GM12878 (cell line): ENCODE measurements at regions not wholly inside any gene's neighbourhood (a gene's known extent, or its start where the extent isn't known, plus 50 kb on each side); places are given as distances from the start of the nearest gene placed in this dataset.

Source experiments
- CHD2 ChIP-seq: IDR thresholded peaks from 2 replicates; pipeline ENCODE4 v1.6.1; 2011; ENCODE audit warnings: low read depth, low read length, improper control_type of control experiment, borderline replicate concordance
- CHD4 ChIP-seq: fragments of 200-600 bp; sonication (generic); IDR thresholded peaks from 2 replicates; pipeline ENCODE4 v1.6.1; 2016; ENCODE audit warnings: mild to moderate bottlenecking
- ETV6 ChIP-seq, 2 experiments: fragments of 450-650 bp in 1 of 2; IDR thresholded peaks in 1 of 2; conservative IDR thresholded peaks in 1 of 2; 2 replicates each; pipeline ENCODE4 v1.6.1; 2014; ENCODE audit warnings: antibody characterized with exemption in 1 of 2, borderline replicate concordance in 1 of 2, low read depth in 1 of 2, mild to moderate bottlenecking in 1 of 2, moderate library complexity in 1 of 2
- IKZF2 ChIP-seq, 2 experiments: fragments of 450-650 bp; IDR thresholded peaks; 2 replicates each; pipeline ENCODE4 v1.6.1; 2017; ENCODE audit warnings: mild to moderate bottlenecking in 2 of 2, moderate library complexity in 2 of 2
- POLR2AphosphoS2 ChIP-seq: IDR thresholded peaks from 2 replicates; pipeline ENCODE4 v1.6.1; 2011; ENCODE audit warnings: low read depth, mild to moderate bottlenecking, low read length, improper control_type of control experiment, moderate library complexity
- ZNF384 ChIP-seq: IDR thresholded peaks from 2 replicates; pipeline ENCODE4 v1.6.1; 2012; ENCODE audit warnings: low read depth, mild to moderate bottlenecking, low read length, improper control_type of control experiment, borderline replicate concordance
- TF ChIP-seq, protein P1 (sequence below): fragments of 450-650 bp; IDR thresholded peaks from 2 replicates; pipeline ENCODE4 v1.6.1; 2016; ENCODE audit warnings: mild to moderate bottlenecking
- TF ChIP-seq, protein P2 (sequence below): fragments of 150-350 bp; IDR thresholded peaks from 2 replicates; pipeline ENCODE4 v1.6.1; 2014; ENCODE audit warnings: mild to moderate bottlenecking, low read depth, low read length
- TF ChIP-seq, protein P3 (sequence below): IDR thresholded peaks from 2 replicates; pipeline ENCODE4 v1.6.1; 2012; ENCODE audit warnings: mild to moderate bottlenecking, low read depth, low read length

DNA sequence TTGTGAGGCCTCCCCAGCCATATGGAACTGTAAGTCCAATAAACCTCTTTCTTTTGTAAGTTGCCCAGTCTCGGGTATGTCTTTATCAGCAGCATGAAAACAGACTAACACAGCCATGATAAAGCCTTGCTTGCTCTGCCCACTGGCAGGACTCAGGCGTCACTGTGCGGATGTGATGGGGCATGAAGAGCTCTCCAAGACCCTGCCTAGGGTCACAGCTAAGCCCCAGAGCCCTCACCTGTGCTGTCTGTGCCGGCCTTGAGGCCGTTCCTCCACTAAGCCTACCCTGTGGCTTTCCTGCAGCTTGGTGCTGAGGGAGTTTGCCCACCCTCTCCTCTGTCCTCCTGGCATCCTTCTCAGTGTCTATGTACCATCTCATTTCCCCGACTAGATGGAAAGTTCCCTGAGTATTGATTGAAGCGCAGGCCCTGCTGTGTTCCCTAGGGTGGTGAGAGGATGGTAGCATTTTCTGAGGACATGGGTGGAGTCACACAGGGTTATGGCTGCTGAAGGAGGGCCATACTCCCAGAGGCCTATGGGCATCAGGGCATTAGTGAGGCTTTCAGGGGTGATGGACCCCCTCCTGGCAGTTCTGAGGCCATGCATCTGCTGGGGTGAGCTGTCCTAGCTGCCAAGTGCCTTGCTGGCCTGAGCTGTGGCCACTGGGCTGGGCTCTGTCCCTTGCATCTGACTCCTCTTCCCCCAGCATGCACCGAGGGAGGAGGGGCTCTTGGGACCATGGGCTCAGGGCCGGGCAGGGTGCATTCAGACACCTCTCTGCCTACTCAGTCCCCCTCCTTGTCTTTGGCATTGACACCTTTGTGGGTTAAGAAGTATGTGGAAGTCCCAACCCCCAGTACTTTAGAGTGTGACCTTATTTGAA, 75.3 kb downstream of the TEX29 start (continued):
- TF ChIP-seq, protein P1, sequence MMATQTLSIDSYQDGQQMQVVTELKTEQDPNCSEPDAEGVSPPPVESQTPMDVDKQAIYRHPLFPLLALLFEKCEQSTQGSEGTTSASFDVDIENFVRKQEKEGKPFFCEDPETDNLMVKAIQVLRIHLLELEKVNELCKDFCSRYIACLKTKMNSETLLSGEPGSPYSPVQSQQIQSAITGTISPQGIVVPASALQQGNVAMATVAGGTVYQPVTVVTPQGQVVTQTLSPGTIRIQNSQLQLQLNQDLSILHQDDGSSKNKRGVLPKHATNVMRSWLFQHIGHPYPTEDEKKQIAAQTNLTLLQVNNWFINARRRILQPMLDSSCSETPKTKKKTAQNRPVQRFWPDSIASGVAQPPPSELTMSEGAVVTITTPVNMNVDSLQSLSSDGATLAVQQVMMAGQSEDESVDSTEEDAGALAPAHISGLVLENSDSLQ: no peak
- TF ChIP-seq CHD2: no peak
- TF ChIP-seq ETV6 (conservative IDR thresholded peaks at IDR 0.05 in 1 of 2, IDR thresholded peaks at IDR 0.05 in 1 of 2; ENCODE audit: borderline replicate concordance in 1 of 2, low read depth in 1 of 2): no peak
- no peak for TF ChIP-seq POLR2AphosphoS2
- no peak for TF ChIP-seq CHD4
- TF ChIP-seq, protein P2, sequence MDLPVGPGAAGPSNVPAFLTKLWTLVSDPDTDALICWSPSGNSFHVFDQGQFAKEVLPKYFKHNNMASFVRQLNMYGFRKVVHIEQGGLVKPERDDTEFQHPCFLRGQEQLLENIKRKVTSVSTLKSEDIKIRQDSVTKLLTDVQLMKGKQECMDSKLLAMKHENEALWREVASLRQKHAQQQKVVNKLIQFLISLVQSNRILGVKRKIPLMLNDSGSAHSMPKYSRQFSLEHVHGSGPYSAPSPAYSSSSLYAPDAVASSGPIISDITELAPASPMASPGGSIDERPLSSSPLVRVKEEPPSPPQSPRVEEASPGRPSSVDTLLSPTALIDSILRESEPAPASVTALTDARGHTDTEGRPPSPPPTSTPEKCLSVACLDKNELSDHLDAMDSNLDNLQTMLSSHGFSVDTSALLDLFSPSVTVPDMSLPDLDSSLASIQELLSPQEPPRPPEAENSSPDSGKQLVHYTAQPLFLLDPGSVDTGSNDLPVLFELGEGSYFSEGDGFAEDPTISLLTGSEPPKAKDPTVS: no peak
- TF ChIP-seq ZNF384: no peak
- TF ChIP-seq IKZF2 (IDR thresholded peaks at IDR 0.05): no peak
- TF ChIP-seq, protein P3, sequence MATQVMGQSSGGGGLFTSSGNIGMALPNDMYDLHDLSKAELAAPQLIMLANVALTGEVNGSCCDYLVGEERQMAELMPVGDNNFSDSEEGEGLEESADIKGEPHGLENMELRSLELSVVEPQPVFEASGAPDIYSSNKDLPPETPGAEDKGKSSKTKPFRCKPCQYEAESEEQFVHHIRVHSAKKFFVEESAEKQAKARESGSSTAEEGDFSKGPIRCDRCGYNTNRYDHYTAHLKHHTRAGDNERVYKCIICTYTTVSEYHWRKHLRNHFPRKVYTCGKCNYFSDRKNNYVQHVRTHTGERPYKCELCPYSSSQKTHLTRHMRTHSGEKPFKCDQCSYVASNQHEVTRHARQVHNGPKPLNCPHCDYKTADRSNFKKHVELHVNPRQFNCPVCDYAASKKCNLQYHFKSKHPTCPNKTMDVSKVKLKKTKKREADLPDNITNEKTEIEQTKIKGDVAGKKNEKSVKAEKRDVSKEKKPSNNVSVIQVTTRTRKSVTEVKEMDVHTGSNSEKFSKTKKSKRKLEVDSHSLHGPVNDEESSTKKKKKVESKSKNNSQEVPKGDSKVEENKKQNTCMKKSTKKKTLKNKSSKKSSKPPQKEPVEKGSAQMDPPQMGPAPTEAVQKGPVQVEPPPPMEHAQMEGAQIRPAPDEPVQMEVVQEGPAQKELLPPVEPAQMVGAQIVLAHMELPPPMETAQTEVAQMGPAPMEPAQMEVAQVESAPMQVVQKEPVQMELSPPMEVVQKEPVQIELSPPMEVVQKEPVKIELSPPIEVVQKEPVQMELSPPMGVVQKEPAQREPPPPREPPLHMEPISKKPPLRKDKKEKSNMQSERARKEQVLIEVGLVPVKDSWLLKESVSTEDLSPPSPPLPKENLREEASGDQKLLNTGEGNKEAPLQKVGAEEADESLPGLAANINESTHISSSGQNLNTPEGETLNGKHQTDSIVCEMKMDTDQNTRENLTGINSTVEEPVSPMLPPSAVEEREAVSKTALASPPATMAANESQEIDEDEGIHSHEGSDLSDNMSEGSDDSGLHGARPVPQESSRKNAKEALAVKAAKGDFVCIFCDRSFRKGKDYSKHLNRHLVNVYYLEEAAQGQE: no peak
